WI38 (cell line): ENCODE measurements at regions not wholly inside any gene's neighbourhood (a gene's known extent, or its start where the extent isn't known, plus 50 kb on each side); places are given as distances from the start of the nearest gene placed in this dataset.

ENCODE experiments used
- H3K4me3 ChIP-seq: 2 replicates; pipeline ENCODE4 v1.5.1; 2011; ENCODE audit warnings: low read depth, mild to moderate bottlenecking, control low read depth, low read length
- TF ChIP-seq, protein P1 (sequence below): IDR thresholded peaks from 2 replicates; pipeline ENCODE4 v1.5.1; 2012; ENCODE audit warnings: low read depth, mild to moderate bottlenecking, control low read depth, low read length

DNA sequence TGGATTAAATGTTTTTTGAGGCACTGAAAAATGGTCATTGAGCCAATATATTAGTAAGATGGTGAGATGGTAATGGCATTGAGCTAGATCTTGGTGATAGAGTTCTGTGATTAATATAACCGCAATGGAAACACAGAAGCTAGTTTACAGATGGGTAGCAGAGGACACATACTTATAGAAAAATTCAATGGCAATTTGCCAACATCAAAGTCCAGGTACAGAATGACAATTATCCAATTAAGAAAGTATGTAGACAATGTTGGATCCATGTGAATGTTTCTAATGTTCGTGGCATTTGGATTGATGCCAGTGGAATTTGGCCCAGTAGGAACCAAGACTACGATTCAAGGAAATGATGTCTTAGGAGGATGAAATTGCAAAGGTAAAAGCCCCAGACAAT lies 187.8 kb downstream of the GNAT3 start:
- no peak overlapping the region for H3K4me3 ChIP-seq
- TF ChIP-seq, protein P1, sequence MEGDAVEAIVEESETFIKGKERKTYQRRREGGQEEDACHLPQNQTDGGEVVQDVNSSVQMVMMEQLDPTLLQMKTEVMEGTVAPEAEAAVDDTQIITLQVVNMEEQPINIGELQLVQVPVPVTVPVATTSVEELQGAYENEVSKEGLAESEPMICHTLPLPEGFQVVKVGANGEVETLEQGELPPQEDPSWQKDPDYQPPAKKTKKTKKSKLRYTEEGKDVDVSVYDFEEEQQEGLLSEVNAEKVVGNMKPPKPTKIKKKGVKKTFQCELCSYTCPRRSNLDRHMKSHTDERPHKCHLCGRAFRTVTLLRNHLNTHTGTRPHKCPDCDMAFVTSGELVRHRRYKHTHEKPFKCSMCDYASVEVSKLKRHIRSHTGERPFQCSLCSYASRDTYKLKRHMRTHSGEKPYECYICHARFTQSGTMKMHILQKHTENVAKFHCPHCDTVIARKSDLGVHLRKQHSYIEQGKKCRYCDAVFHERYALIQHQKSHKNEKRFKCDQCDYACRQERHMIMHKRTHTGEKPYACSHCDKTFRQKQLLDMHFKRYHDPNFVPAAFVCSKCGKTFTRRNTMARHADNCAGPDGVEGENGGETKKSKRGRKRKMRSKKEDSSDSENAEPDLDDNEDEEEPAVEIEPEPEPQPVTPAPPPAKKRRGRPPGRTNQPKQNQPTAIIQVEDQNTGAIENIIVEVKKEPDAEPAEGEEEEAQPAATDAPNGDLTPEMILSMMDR: no peak

DNA sequence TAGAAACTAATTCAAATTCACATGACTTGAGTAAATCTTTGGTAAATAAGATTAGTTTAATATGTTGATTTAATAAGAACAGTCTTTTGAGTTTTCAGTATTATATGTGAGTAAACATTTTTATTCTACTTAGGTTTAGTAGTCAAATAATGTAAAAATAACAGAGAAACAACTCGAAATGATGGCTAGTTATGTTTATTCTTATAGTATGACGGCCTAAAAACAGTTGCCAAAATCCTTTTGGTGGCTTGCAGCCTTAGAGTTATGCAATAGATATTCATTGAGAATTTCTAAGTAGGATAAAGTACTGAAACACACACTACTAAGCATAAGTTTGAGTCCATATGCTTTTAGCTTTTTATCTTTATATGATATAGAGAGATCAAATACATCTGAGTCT lies 184.8 kb downstream of the GNAI1 start:
- H3K4me3 ChIP-seq: no peak overlapping the region
- TF ChIP-seq, protein P1: no peak

DNA sequence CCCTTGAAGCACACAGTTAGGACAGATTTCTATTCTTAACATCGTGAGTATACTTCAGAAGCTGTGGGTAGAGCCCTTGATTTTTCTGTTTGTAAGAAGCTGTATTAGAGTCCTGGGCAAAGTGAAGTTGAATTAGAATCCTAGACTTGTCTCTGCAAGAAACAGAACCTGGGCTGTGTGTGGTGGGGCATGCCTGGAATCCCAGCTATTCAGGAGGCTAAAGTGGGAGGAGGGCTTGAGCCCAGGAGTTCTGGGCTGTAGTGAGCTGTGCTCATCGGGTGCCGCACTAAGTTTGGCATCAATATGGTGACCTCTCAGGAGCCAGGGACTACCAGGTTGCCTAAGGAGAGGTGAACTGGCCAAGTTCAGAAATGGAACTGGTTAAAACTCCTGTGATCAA lies 183.4 kb downstream of the GNAI1 start:
- no peak overlapping the region for H3K4me3 ChIP-seq
- TF ChIP-seq, protein P1: no peak

DNA sequence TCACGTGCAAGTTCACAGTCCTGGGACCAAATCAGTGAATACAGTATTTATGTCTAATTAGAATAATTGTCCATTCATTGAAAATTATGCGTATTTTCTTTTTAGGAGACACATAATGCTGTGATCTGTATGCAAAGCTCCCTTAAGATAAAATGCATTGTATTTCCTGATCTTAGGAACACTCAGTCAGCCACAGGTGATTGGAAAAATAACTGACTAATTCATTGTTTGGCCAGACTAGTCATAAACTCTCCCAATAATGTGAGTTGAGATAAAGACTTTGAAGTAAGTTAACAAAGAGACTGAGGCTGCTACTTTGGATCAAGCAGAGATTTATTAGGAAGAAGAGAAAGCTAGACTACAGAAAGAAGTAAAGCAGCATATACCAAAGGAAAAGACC lies 182.2 kb downstream of the GNAI1 start:
- TF ChIP-seq, protein P1: no peak
- H3K4me3 ChIP-seq: no peak overlapping the region

DNA sequence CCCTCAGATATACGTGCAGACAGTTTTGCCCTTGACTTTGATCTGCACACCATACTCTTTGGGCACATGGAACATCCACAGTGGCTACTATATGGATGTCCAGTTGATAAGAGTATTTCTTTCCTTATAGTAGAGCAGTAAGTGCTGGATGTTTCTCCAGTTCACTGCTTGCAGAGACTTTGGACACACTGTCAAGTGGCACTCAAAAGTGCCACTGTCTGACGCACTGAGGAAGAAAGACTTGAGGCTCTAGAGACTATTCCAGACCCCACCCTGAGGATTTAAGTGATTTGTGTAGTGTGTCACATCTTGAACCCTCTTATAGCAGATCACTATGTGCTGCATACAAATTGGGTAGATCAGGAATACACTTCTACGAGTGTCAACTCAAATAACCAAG lies 179.1 kb downstream of the GNAI1 start:
- H3K4me3 ChIP-seq: no peak overlapping the region
- TF ChIP-seq, protein P1: no peak

DNA sequence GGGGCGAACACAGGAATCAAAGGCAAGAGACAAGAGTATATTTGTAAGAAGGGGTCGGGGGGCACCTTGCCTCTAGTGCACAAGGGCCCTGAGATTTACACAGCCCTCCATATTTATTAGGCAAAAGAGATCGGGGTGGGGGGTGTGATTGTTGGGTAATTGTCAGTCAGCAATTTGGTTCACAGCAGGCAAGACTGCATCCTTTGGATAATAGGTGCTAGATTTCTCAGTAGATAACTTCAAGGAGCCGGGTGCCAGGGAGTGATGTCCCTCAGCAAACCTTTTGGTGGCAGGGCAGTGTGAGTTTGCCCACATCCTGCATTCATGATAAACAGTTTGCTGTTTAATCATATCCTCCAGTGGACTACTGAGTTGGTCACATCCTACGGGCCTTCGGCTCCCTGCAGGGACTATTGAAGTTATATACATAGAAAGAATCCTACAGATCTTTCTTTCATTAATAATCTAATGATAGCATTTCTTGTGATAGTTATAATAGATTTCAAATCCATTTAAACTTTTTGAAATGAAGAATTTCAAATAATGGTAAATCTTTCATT lies 178.5 kb downstream of the GNAI1 start:
- TF ChIP-seq, protein P1: no peak
- no peak overlapping the region for H3K4me3 ChIP-seq

DNA sequence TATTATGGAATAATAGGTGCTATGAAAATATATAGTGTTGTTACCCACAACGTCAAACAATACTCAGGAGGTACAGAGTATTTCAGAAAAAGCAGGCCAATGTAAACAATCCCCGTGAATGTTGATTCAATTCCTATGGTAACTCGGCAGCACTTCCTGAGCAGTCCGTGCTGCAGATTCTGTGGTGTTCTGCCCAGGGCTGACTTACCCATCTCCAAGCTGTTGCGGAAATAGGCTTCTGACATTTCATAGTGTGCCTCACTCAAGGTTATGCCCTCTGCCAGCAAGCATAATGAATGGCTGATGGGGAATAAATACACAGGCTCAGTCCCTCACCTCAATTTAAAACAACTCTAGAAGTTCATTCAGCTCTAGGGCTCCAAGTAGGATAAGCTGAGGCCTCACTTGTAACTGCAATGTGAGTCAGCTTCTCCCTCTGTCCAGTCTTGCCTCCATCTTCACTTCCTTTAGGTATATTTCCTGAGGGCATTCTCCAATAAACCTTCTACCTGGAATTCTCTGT lies 177.6 kb downstream of the GNAI1 start:
- TF ChIP-seq, protein P1: no peak
- H3K4me3 ChIP-seq: no peak overlapping the region
